Pancreas (tissue), 10 donors: ENCODE measurements at regions not wholly inside any gene's neighbourhood (a gene's known extent, or its start where the extent isn't known, plus 50 kb on each side); places are given as distances from the start of the nearest gene placed in this dataset.

Experiments
- ATAC-seq, 4 donors: fragments of 200-7000 bp; cut with Tn5 transposase; one replicate each; pipeline versions ENCODE4 v1.8.0 to v1.9.1; 2020; ENCODE audit warnings: mild to moderate bottlenecking in 4 of 4, moderate library complexity in 4 of 4
- DNase-seq, 6 donors: peaks; one replicate each; pipeline ENCODE4 v3.0.0-alpha.2; 2020
- FAIRE-seq: peaks from 2 replicates; lab custom pipeline; 2012; peaks lifted over from hg19 to GRCh38; lab: Jason Lieb, UNC
- H3K27ac ChIP-seq, 4 donors: fragments of 200-600 bp; sonication (generic); 1 replicate in 3 of 4; 2 replicates in 1 of 4; pipeline versions ENCODE4 v1.5.0 to v1.8.0; 2020
- H3K27me3 ChIP-seq, 4 donors: fragments of 200-600 bp; one replicate each; pipeline ENCODE4 v1.8.0; 2021
- H3K36me3 ChIP-seq, 3 donors: fragments of 200-600 bp; sonication (generic) in 1 of 3; one replicate each; pipeline versions ENCODE4 v1.5.0 to v1.8.0; 2020 to 2021
- H3K4me1 ChIP-seq, 3 donors: fragments of 200-600 bp; one replicate each; pipeline ENCODE4 v1.8.0; 2021
- H3K4me3 ChIP-seq, 4 donors: fragments of 200-600 bp; sonication (generic) in 2 of 4; one replicate each; pipeline versions ENCODE4 v1.5.0 to v1.8.0; 2020 to 2021
- H3K9me3 ChIP-seq, 4 donors: fragments of 200-600 bp; one replicate each; pipeline ENCODE4 v1.8.0; 2021
- WGBS, 2 donors: extraction: QIAGEN DNeasy Blood & Tissue Kit; methylation state at CpG; one replicate each; pipeline ENCODE4 v1.1.7; 2013; 5-methylcytosine and 5-hydroxymethylcytosine counted together
- intact Hi-C, 3 donors: fragments of 100-400 bp; cut with DNase I; formaldehyde crosslinking; loops; one replicate each; pipeline versions ENCODE4 v1.11.1 to v1.14.2; 2022
- TF ChIP-seq, protein P1 (sequence below), 4 donors: fragments of 200-600 bp; sonication (generic) in 3 of 4; IDR thresholded peaks; one replicate each; pipeline versions ENCODE4 v1.5.0 to v1.8.0; 2021; ENCODE audit warnings: antibody characterized with exemption in 4 of 4
- donor health status: healthy with polysubstance abuse.
- donor health status: DM: no; HTN: no; CAD: no; lungs with moderate emphysema.
- donor health status: DM: no; HTN: no; CAD: no.
- donor health status: control.
- donor health status: control.
- donor health status: Bipolar disorder and iron deficiency.
- donor health status: DM: yes; HTN: yes; CAD: no.
- donor health status: DM: no; HTN: no; CAD: no.
- donor health status: DM: no; HTN: no; CAD: no.
- donor health status: DM: yes; HTN: yes; CAD: no.

DNA sequence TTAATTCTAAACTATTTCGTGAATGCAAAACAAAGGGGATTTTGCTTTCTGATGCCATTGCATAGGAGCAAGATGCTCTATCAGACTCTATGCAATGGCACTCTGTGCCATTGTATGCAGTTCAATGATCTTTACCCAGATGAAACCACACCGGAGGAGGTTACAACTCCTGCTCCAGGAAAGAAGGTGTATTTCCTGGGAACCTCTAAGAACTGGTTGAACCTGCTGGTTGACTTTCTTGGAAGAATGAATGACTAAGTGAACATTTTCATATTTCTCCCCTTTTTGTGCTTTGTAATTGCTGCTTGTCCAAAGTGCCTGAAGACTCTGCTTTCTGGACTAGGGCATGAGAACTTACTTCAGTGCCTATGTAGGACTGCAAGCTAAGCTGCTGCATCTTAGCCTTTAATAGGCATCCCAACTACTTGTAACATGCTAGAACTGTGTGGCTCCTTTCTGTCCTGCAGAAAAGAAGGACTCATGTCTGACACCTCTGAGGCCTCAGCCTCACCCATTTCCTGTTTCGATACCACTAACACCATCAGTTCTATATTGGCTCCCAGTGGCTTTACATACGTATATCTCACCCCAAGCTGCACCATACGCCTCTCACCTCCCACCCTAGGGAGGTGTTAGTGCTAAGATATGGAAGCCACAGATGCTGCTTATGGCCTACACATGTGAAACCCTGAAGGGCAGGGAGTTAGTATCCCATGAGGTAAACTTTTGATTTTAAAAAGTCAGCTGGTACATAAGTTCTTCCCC, 193.5 kb upstream of the CNOT2 start:
- Histone ChIP-seq H3K4me1 (no peaks in the 10 kb centered on the region), H3K4me3 (no peak overlapping the region), H3K27me3 (no peaks in the 10 kb centered on the region), H3K27ac (no peak overlapping the region), H3K9me3 (no peaks in the 10 kb centered on the region), H3K36me3 (no peaks in the 10 kb centered on the region)
- ATAC-seq (peak in 3 of 4 donors; percentile 36 to 54 (median 48)), DNase-seq (no peak), FAIRE-seq (no peak)
- WGBS, 2 donors = 67 to 71% methylated on average over 5 of the region's 5 CpGs
- intact Hi-C loops = no loop called here
- TF ChIP-seq, protein P1, sequence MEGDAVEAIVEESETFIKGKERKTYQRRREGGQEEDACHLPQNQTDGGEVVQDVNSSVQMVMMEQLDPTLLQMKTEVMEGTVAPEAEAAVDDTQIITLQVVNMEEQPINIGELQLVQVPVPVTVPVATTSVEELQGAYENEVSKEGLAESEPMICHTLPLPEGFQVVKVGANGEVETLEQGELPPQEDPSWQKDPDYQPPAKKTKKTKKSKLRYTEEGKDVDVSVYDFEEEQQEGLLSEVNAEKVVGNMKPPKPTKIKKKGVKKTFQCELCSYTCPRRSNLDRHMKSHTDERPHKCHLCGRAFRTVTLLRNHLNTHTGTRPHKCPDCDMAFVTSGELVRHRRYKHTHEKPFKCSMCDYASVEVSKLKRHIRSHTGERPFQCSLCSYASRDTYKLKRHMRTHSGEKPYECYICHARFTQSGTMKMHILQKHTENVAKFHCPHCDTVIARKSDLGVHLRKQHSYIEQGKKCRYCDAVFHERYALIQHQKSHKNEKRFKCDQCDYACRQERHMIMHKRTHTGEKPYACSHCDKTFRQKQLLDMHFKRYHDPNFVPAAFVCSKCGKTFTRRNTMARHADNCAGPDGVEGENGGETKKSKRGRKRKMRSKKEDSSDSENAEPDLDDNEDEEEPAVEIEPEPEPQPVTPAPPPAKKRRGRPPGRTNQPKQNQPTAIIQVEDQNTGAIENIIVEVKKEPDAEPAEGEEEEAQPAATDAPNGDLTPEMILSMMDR (IDR thresholded peaks at IDR 0.05) = no peak

DNA sequence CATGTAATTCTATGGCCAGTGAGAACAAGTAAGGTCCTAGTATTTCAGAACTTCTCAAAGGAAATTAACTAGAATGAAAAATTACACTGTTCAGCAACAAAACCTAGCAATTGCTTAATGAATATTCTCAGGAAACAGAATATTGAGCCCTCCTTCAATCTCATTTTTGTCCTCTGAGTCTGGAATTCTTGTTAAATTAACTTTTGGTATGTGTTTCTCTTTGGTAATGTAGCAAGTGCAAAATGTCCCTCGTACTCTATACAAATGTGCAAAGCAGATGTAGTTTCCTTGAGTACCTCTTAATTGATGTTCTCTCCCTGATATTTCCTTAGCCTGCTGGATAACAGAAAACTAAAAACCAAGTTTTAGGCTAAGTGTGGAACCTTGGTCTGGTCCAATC, 190.8 kb upstream of the CNOT2 start:
- DNase-seq (no peak), ATAC-seq (peak in 1 of 4 donors; percentile 10), FAIRE-seq (no peak)
- Histone ChIP-seq H3K9me3 (no peaks in the 10 kb centered on the region), H3K27ac (no peak overlapping the region), H3K4me1 (no peaks in the 10 kb centered on the region), H3K4me3 (no peak overlapping the region), H3K36me3 (no peaks in the 10 kb centered on the region), H3K27me3 (no peaks in the 10 kb centered on the region)
- TF ChIP-seq, protein P1 (IDR thresholded peaks at IDR 0.05) = no peak
- intact Hi-C loops = no loop called here
- 74 to 91% methylated on average over 1 of the region's 1 CpG for WGBS, 2 donors

DNA sequence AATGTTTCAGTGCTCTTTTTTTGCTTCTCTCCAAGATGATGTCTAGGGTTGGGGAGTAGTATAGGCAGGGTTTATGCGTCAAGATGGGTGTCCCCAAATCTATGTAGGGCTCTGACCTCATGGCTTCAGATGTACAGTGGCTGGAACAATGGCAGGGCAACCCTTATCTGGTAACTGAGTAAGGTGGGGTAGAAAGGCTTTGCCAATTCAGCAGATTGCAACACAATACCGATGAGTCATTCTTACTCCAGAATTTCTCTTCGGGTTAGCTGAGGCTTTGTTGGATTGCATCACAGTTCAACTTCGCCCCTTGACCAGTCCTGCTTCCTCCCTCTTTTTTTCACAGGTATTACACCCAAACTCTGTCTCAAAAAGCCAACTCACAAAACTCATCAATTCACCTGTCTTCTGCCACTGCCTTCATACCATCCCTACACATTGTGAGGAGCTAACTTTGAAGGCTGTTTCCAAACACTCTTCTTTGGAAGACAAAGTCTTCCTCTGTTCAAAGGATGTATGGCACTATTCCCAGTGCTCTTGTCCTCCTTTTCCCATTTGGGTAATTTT, 190.2 kb upstream of the CNOT2 start:
- Histone ChIP-seq H3K27ac (no peak overlapping the region), H3K4me1 (no peaks in the 10 kb centered on the region), H3K27me3 (no peaks in the 10 kb centered on the region), H3K9me3 (no peaks in the 10 kb centered on the region), H3K4me3 (no peak overlapping the region), H3K36me3 (no peaks in the 10 kb centered on the region)
- TF ChIP-seq, protein P1 (IDR thresholded peaks at IDR 0.05) = no peak
- intact Hi-C loops = no loop called here
- 47 to 51% methylated on average over 4 of the region's 4 CpGs for WGBS, 2 donors
- FAIRE-seq (no peak), DNase-seq (peak in 2 of 6 donors; percentile 13 to 21), ATAC-seq (peak in 3 of 4 donors; percentile 70 to 91 (median 85))

DNA sequence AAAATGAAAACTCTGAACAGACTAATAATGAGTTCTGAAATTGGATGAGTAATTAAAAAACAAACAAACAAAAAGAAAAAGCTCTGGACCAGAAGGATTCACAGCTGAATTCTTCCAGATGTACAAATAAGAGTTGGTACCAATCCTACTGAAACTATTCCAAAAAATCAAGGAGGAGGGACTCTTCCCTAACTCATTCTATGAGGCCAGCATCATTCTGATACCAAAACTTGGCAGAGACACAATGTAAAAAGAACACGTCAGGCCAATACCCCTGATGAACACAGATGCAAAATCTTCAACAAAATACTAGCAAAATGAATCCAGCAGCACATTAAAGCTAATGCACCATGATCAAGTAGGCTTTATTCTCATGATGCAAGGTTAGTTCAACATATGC, 183.9 kb upstream of the CNOT2 start:
- no peak overlapping the region for H3K27ac ChIP-seq
- no peak overlapping the region for H3K4me3 ChIP-seq
- DNase-seq = no peak
- no peaks in the 10 kb centered on the region for H3K4me1 ChIP-seq
- intact Hi-C loops = no loop called here
- WGBS, 2 donors = 35 to 43% methylated on average over 1 of the region's 1 CpG
- no peak for FAIRE-seq
- no peaks in the 10 kb centered on the region for H3K9me3 ChIP-seq
- no peaks in the 10 kb centered on the region for H3K27me3 ChIP-seq
- TF ChIP-seq, protein P1 (IDR thresholded peaks at IDR 0.05) = no peak
- H3K36me3 ChIP-seq = no peaks in the 10 kb centered on the region
- ATAC-seq = no peak

DNA sequence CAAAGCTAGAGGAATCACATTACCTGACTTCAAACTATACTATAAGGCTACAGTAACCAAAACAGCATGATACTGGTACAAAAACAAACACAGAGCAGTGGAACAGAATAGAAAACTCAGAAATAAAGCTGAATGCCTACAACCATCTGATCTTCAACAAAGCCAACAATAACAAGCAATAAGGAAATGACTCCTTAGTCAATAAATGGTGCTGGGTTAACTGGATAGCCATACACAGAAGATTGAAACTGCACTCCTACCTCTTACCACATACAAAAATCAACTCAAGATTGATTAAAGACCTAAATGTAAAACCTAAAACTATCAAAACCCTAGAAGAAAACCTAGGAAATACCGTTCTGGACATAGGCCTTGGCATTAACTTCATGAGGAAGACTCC, 182.6 kb upstream of the CNOT2 start:
- ATAC-seq (no peak), FAIRE-seq (no peak)
- WGBS, 2 donors = 63 to 81% methylated on average over 1 of the region's 1 CpG

More for the DNA sequence above, 182.6 kb upstream of the CNOT2 start:
- Histone ChIP-seq H3K4me3 (no peak overlapping the region), H3K9me3 (no peaks in the 10 kb centered on the region), H3K36me3 (no peaks in the 10 kb centered on the region), H3K27ac (no peak overlapping the region), H3K27me3 (no peaks in the 10 kb centered on the region), H3K4me1 (no peaks in the 10 kb centered on the region)
- intact Hi-C loops = no loop called here
- no peak for DNase-seq
- TF ChIP-seq, protein P1 (IDR thresholded peaks at IDR 0.05) = no peak
